T1000 (cell line): ENCODE measurements at regions not wholly inside any gene's neighbourhood (a gene's known extent, or its start where the extent isn't known, plus 50 kb on each side); places are given as distances from the start of the nearest gene placed in this dataset.

Experiments
- DNase-seq: peaks from one replicate; lab custom pipeline; 2025; ENCODE audit warnings: mixed read lengths; lab: John Stamatoyannopoulos, UW

DNA sequence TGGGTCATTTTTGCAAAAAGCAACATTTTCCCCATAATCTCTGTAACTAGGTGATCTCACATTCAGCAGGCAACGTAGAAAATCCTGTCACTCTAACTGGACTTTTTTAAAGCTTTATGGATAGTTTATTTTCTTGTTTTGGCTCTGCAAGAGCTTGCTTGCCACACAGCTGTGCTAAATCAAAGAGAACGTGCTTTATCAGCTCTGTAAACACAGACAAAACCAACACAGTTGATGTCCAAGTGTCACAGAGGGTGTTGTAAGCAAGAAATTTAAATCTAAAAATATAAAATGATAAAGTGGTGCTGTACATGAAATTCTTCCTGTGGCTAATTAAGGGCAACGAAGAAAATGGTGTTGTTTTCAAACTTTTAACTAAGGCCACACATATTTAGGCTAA, 97.5 kb upstream of the STAC start:
- no peak for DNase-seq

DNA sequence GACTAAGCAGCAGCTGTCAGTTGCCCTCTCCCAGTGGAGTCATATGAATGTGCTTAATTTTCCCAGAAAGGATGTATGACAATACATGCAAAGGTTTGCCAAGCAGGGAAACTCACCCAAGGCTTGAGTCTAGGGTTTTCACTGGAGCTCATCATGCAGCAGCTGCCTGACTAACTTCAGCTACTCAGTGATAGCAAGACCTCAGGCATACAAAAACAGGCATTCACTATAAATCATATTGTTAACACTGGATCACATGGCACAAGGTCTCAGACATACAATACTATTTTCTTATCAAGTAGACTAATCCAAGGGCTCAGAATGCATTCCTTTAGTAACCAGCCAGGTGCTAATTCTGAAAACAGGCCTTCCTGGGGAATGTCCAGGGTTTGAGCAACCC, 85.0 kb upstream of the STAC start:
- DNase-seq: no peak

DNA sequence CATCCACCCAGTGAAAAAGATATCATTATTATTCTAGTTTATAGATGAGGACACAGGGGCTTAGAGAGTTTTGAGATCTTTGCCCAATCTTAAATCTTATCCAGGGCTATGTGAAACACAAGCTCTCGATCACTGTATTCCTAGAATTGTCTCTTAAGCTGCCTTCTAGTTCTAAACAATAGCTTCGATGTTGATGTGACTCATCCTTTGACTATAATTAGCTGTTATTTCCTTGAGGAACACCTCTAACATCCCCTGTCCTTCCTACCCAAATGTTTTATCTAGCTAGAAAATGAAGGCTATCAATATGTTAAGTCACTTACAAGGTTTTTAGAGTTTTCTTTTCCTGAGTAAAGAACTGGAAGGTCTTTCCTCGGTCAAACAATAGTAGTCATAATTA, 83.1 kb upstream of the STAC start:
- DNase-seq: no peak

DNA sequence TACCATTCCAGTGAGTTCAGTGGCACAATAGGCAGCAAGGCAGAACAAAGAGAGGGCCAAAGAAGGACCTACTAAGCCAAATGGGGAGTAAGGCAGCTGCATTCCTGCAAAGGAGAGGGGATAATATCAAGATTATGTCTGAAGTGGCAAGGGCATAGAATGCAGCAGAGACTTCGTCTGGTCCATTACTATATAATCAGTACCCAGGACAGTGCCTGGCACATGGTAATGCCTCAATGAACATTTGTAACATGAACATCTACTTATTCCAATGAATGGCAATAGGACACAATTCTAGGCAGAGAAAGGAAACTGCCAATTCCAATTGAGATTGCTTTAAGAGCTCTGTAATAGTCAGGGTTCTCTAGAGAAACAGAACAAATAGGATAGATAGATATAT, 82.1 kb upstream of the STAC start:
- no peak for DNase-seq

DNA sequence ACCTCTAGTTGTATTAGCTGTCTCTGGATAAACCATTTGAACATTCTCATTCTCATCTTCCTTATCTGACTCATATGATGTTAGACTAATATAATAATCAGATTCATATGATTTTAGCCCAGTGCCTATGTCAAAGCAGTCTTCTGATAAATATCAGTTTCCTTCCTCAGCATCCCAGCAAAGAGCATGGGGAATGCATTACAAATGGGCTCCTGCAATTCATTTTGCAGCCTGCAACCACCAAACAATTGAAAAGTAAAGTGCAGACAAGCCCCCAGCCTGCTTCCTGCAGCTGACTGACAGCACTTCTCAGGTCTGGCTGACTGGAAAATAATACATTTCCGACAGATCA, 78.2 kb upstream of the STAC start:
- DNase-seq: no peak

DNA sequence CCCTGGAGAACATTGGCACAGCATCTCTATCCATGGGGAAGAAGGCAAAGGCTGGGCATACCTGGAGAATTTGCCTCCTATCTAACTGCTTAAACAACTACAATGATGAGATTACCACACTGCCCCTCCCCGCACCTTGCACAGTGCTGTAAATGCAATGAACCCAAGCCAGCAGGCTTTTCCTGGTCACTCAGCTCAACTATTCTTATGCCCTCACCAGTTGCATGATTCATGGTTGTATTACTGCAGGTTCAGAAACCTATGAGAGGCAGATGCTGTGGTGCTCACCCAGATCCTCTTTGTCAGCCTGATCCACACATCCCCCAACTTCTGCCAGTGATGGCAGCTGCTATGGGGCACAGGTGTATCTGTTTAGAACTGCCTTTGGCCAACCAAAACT, 77.7 kb upstream of the STAC start:
- DNase-seq: no peak

DNA sequence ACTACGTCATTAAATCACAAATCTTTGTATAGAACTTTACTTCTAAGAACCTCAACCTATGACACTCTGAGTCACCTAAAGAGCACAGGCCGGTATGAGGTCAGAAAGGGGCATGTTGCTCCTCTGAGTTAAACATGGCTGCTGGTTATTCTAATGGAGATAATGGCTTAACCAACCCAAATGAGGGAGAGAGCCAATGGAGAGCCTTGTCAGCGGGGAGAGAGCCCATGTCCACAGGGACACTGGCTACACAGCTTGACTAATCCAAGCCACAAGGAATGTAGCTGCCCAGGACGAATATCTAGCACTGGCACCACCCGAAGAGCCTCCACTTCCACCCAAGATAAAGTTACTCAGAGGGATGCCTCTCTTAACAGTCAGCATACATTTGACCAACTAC, 77.0 kb upstream of the STAC start:
- no peak for DNase-seq

DNA sequence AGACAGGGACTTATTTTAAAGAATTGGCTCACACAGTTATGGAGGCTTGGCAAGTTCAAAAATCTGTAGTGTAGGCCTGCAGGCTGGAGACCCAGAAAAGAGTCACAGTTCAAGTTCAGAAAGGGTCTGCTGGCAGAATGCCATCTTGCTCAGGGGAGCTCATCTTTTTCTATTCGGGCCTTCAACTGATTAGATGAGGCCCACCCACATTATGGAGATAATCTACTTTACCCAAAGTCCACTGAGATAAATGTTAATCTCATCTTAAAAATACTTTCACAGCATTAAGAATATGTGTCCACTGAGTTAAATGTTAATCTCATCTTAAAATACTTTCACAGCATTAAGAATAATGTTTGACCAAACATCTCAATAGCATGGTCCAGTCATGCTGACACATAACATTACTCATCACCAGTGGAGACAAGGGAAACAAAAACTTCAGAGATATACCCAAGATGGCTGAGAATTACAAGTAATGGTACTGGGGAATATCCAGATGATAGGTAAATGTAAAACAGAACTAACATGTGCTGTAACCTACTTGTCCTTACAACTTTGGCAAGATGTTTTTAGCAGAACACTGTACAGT, 74.3 kb upstream of the STAC start:
- no peak for DNase-seq

DNA sequence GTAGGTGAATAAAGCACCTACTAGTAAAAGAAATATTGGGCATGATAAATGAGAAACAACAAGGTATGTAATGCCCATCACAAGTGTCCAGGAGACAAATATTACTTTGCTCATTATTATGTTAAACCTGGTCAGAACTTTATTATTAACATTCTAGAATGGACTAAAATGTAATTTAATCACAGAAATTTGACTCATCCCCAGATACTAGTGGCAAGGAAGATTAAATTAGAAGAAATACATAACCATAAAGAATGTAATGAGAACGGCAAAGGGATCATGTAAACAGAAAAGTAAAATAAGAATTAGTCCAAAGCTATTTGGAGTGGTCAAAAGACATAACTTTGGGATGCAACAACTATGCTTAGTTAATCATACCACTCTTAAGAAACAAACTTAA, 71.2 kb upstream of the STAC start:
- no peak for DNase-seq

DNA sequence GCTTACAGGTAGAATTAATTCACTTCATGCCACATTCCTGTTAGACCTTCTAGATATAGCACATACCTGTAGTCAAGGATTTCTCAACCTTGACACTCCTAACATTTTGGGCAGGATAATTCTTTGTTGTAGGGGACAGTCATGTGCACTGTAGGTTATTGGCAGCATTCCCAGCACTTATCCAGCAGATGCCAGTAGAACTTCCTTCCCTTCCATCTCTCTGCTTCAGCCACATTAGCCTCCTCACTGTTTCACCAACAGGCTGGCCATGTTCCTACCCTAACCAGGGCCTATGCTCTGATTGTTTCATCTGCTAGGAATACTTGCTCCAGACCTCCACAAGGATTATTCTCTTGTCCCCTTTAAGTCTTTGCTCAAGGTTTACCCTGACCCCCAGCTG, 68.0 kb upstream of the STAC start:
- DNase-seq: no peak

DNA sequence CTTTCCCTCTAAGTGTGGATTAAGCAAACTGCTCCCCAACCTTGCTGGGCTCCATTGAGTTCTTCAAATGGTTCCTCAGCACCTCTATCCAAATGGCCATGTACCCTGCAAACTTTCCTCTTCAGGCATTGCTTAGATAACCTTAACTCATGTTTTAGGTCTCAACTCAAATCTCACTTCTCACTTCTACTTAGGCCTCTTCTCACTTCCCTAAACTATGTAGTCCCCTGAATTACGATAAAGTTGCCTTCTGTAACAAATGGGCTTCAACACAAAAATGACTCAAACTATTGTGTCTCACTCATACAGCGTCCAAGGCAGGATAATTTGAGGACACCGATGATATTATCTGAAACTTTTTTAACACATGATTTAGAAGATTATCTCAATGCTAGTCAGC, 62.4 kb upstream of the STAC start:
- no peak for DNase-seq

DNA sequence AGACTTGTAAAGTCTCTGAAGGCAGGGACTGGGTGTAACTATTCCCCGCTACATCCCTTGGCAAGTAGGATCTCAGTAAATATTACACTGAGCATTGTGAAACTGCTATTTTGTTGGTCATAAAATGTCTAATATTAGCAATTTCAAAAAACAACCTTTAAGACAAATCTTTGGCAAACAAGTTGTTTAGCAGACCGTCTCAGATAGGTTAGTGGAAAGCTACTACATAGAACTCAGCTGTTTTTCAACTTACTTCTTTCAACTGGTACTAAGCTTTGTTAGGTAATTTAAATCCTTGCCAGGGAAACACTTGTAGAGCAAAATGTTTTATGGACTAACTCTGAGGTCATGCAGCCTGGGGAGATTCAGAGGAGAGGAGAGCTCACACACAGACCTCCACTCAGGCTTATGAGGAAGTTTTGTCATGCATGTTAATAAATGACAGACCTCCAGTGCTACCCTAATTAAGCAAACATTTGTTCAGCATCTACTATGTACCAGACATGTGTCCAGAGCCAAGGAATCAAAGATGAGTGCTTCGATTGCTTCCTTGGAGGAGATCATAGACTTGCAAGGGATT, 61.6 kb upstream of the STAC start:
- DNase-seq: no peak

DNA sequence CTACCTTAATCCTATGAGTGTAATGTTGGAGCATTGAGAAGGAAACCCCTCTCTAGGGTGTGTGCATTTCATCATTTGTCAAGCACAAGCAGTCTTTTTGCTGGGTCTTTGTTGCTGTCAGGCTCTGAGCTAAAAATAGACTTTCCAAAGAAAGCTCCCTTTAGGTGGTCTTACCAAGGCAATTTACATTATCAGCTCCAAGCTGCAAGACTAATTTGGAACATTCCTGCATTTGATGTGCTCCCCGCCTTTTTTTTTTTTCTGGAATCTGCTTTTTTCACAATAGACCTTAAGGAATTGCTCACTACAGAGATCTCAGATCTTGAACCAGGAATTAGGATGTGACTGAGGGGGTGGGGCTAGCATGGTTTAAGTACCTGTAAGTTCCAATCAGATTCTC, 60.6 kb upstream of the STAC start:
- DNase-seq: no peak
